ENCODE measurements at regions not wholly inside any gene's neighbourhood (a gene's known extent, or its start where the extent isn't known, plus 50 kb on each side); places are given as distances from the start of the nearest gene placed in this dataset.
A peak's percentile ranks its signal among the peaks of the same experiment; 100 is the strongest.

- TF ChIP-seq CTCF (IDR thresholded peaks at IDR 0.05; ENCODE audit: borderline replicate concordance, control extremely low read depth, extremely low read depth, insufficient read depth, missing control alignments): no peak
- no peak for DNase-seq (ENCODE audit: low spot score)
- in situ Hi-C loops (cut with MboI; ENCODE audit: low sequenced_read_pairs, unreplicated experiment): no loop called here
Observed at GRCh38 chr17:77394540-77395295, 253.9 kb downstream of the SEC14L1 start.

GRCh38 chr17:77395501-77396048, 254.8 kb downstream of the SEC14L1 start:
- DNase-seq (ENCODE audit: low spot score): no peak
- no peak for TF ChIP-seq CTCF (IDR thresholded peaks at IDR 0.05; ENCODE audit: borderline replicate concordance, control extremely low read depth, extremely low read depth, insufficient read depth, missing control alignments)
- in situ Hi-C loops (cut with MboI; ENCODE audit: low sequenced_read_pairs, unreplicated experiment): no loop called here

GRCh38 chr17:77396610-77397009, 255.8 kb downstream of the SEC14L1 start:
- no peak for DNase-seq (ENCODE audit: low spot score)
- in situ Hi-C loops (cut with MboI; ENCODE audit: low sequenced_read_pairs, unreplicated experiment): no loop called here
- no peak for TF ChIP-seq CTCF (IDR thresholded peaks at IDR 0.05; ENCODE audit: borderline replicate concordance, control extremely low read depth, extremely low read depth, insufficient read depth, missing control alignments)

- no peak for DNase-seq (ENCODE audit: low spot score)
- in situ Hi-C loops (cut with MboI; ENCODE audit: low sequenced_read_pairs, unreplicated experiment): no loop called here
- TF ChIP-seq CTCF (IDR thresholded peaks at IDR 0.05; ENCODE audit: borderline replicate concordance, control extremely low read depth, extremely low read depth, insufficient read depth, missing control alignments): no peak
Observed at GRCh38 chr17:77398274-77398673, 257.5 kb downstream of the SEC14L1 start.

GRCh38 chr17:77399319-77399957, 258.7 kb downstream of the SEC14L1 start:
- in situ Hi-C loops (cut with MboI; ENCODE audit: low sequenced_read_pairs, unreplicated experiment): no loop called here
- no peak for TF ChIP-seq CTCF (IDR thresholded peaks at IDR 0.05; ENCODE audit: borderline replicate concordance, control extremely low read depth, extremely low read depth, insufficient read depth, missing control alignments)
- DNase-seq (ENCODE audit: low spot score): no peak

GRCh38 chr17:77400445-77400870, 259.7 kb downstream of the SEC14L1 start:
- peak; percentile 85 for DNase-seq (ENCODE audit: low spot score)
- peak; percentile 73 for TF ChIP-seq CTCF (IDR thresholded peaks at IDR 0.05; ENCODE audit: borderline replicate concordance, control extremely low read depth, extremely low read depth, insufficient read depth, missing control alignments)
- in situ Hi-C loops (cut with MboI; ENCODE audit: low sequenced_read_pairs, unreplicated experiment): no loop called here
